ENCODE measurements at regions not wholly inside any gene's neighbourhood (a gene's known extent, or its start where the extent isn't known, plus 50 kb on each side); places are given as distances from the start of the nearest gene placed in this dataset.

GRCh38 chr3:159168788-159169187 is 366.9 kb downstream of the MFSD1 start:
- H3K27ac Mint-ChIP-seq: no peak overlapping the region

More at GRCh38 chr3:159168788-159169187, 366.9 kb downstream of the MFSD1 start:
- Histone ChIP-seq H3F3A (replicated peaks; ENCODE audit: low read depth) (no peaks in the 10 kb centered on the region), H4K20me1 (replicated peaks; ENCODE audit: insufficient read depth) (no peaks in the 10 kb centered on the region), H3K4me3 (no peak overlapping the region), H3K27me3 (ENCODE audit: insufficient read depth) (no peaks in the 10 kb centered on the region), H2AFZ (no peak overlapping the region), H3K4me1 (ENCODE audit: insufficient read depth) (no peaks in the 10 kb centered on the region), H3K36me3 (ENCODE audit: insufficient read depth) (no peaks in the 10 kb centered on the region), H3K27ac (ENCODE audit: low read depth) (no peak overlapping the region), H3K79me2 (replicated peaks; ENCODE audit: insufficient read depth) (no peaks in the 10 kb centered on the region), H3K4me2 (no peak overlapping the region), H3K9me2 (ENCODE audit: insufficient read depth) (0 out of 2 replicates have a peak, but pooled peaks cover 2% of the 10 kb centered on the region)
- Mint-ChIP-seq H3K9me3 (no peaks in the 10 kb centered on the region), H3K4me1 (no peaks in the 10 kb centered on the region), H3K27me3 (ENCODE audit: insufficient read depth, low read depth, poor library complexity) (no peaks in the 10 kb centered on the region), H3K4me3 (no peak overlapping the region), H3K36me3 (ENCODE audit: low read depth) (no peaks in the 10 kb centered on the region)
- DNase-seq (ENCODE audit: low spot score) (no peak), ATAC-seq (no peak)
- no peak for TF ChIP-seq ZNF462 (CRISPR knock-in tag; IDR thresholded peaks at IDR 0.05)
- no peak for TF ChIP-seq POLR2AphosphoS5 (IDR thresholded peaks at IDR 0.05; ENCODE audit: low read depth)
- TF ChIP-seq EZH2 (IDR thresholded peaks at IDR 0.05; ENCODE audit: low read depth, unreplicated experiment): no peak
- TF ChIP-seq ZNF114 (CRISPR knock-in tag; IDR thresholded peaks at IDR 0.05): no peak
- TF ChIP-seq, protein P1, sequence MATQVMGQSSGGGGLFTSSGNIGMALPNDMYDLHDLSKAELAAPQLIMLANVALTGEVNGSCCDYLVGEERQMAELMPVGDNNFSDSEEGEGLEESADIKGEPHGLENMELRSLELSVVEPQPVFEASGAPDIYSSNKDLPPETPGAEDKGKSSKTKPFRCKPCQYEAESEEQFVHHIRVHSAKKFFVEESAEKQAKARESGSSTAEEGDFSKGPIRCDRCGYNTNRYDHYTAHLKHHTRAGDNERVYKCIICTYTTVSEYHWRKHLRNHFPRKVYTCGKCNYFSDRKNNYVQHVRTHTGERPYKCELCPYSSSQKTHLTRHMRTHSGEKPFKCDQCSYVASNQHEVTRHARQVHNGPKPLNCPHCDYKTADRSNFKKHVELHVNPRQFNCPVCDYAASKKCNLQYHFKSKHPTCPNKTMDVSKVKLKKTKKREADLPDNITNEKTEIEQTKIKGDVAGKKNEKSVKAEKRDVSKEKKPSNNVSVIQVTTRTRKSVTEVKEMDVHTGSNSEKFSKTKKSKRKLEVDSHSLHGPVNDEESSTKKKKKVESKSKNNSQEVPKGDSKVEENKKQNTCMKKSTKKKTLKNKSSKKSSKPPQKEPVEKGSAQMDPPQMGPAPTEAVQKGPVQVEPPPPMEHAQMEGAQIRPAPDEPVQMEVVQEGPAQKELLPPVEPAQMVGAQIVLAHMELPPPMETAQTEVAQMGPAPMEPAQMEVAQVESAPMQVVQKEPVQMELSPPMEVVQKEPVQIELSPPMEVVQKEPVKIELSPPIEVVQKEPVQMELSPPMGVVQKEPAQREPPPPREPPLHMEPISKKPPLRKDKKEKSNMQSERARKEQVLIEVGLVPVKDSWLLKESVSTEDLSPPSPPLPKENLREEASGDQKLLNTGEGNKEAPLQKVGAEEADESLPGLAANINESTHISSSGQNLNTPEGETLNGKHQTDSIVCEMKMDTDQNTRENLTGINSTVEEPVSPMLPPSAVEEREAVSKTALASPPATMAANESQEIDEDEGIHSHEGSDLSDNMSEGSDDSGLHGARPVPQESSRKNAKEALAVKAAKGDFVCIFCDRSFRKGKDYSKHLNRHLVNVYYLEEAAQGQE (IDR thresholded peaks at IDR 0.05; ENCODE audit: unreplicated experiment): no peak
- no peak for TF ChIP-seq CREB1 (CRISPR knock-in tag; IDR thresholded peaks at IDR 0.05; ENCODE audit: low read depth)
- no peak for TF ChIP-seq JUNB (IDR thresholded peaks at IDR 0.05; ENCODE audit: unreplicated experiment)
- no peak for TF ChIP-seq EZH2phosphoT487 (IDR thresholded peaks at IDR 0.05; ENCODE audit: unreplicated experiment)
- no peak for TF ChIP-seq NANOG (IDR thresholded peaks at IDR 0.05; ENCODE audit: borderline replicate concordance)
- TF ChIP-seq ETS1 (IDR thresholded peaks at IDR 0.05): no peak
- TF ChIP-seq CTCF (conservative IDR thresholded peaks at IDR 0.05; ENCODE audit: low read depth in 2 of 2): no peak
- TF ChIP-seq STAT1 (IDR thresholded peaks at IDR 0.05; ENCODE audit: unreplicated experiment): no peak
